ENCODE measurements at regions not wholly inside any gene's neighbourhood (a gene's known extent, or its start where the extent isn't known, plus 50 kb on each side); places are given as distances from the start of the nearest gene placed in this dataset.

DNA sequence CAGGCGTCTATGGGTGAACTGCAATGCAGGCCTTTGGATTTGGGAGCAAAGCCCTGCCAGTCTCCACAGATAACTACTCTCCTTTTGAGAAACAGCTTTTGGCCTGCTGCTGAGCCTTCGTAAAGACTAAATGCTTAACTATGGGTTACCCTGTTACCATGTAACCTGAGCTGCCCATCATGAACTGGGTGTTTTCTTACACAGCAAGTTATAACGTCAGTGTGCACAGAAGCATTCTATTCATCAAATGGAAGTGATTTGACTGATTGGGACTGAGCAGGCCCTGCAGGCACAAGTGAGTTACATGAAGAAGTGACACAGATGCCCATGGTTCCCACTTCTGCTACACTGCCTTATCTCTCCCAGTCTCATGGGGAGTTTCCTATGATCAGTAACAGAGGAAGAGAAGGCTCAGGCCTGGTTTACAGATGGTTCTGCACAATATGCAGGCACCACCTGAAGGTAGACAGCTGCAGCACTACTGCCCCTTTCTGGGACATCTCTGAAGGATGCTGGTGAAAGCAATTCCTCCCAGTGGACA, 319.1 kb downstream of the CD83 start:
- TF ChIP-seq CTCF (conservative IDR thresholded peaks at IDR 0.05 in 1 of 2, IDR thresholded peaks at IDR 0.05 in 1 of 2; ENCODE audit: low read depth in 1 of 2, low read length in 2 of 2) (no peak), EZH2 (IDR thresholded peaks at IDR 0.05; ENCODE audit: low read length, missing control alignments) (no peak)
